IPS-18c (cell line): ENCODE measurements at regions not wholly inside any gene's neighbourhood (a gene's known extent, or its start where the extent isn't known, plus 50 kb on each side); places are given as distances from the start of the nearest gene placed in this dataset.

Experiments used
- H3K4me3 ChIP-seq: 2 replicates; pipeline ENCODE4 v1.7.0; 2013; ENCODE audit warnings: low read depth, mild to moderate bottlenecking, low read length, moderate library complexity; ENCODE audit not compliant: insufficient read depth
- H3K9me3 ChIP-seq: one replicate; pipeline ENCODE4 v1.6.1; 2013; ENCODE audit warnings: mild to moderate bottlenecking, low read length, moderate library complexity; ENCODE audit not compliant: control insufficient read depth, insufficient read depth

GRCh38 chr10:59124187-59124586 is 52.3 kb upstream of the PHYHIPL start:
- H3K4me3 ChIP-seq, result no peak overlapping the region
- no peaks in the 10 kb centered on the region for H3K9me3 ChIP-seq

DNA sequence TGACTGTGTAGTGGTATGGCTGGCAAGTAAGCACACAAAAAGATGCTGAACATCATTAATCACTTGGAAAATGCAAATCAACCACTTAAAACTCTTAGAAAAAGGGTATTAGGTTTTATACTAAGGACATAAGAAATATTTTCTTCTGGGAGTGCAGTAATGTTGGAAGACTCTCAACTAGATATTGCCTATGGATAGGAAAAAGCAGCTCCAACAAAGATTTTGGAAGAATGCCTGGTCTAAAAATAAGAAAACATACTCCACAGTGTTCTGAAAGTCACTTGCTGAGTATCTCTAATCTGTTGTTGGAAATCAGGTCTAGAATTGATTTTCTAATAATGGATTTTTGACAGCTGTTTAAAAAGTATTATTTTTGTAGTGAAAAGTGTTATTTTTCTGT is 50.8 kb upstream of the PHYHIPL start:
- Histone ChIP-seq H3K9me3 (no peaks in the 10 kb centered on the region), H3K4me3 (no peak overlapping the region)

DNA sequence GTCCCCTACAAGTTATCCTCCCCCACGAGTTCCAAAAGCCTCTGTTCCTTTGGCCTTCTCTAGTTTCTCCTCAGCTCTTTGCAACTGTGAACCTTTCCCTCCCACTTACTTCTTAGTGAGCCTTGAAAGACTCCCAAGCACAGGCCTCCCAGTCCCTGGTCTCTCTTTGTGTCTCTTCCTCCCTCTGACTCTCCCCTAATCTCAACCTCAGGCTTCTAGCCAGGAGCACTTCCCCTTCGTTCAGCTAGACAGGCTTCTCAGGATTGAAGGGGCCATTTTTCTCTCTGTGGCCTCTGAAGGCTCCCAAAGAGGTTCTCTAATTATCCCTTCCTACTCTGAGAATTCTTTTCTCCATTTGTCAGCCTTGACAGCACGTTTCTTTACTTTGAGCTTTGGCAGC is 50.2 kb upstream of the PHYHIPL start:
- Histone ChIP-seq H3K4me3 (no peak overlapping the region), H3K9me3 (no peaks in the 10 kb centered on the region)
